ENCODE measurements at regions not wholly inside any gene's neighbourhood (a gene's known extent, or its start where the extent isn't known, plus 50 kb on each side); places are given as distances from the start of the nearest gene placed in this dataset.

DNA sequence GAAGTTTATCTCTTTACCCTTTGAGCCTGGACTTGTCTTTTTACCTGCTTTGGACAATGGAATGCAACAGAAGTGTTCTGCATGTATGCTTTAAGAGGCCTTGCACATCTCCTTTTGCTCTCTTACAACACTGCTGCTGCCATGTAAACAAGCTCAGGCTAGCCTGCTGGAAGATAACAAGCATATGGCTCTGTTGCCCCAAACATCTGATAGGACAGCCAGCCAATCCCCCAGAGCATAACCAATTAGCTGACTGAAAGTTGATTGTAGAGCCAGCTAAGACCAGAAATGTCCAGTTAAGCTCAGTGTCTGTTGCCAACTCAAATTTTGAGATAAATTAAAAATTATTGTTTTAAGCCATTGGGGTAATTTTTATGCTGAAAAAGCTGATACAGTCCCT is 510.6 kb upstream of the CNKSR2 start:
- DNase-seq (ENCODE audit: low read depth) = no peak

DNA sequence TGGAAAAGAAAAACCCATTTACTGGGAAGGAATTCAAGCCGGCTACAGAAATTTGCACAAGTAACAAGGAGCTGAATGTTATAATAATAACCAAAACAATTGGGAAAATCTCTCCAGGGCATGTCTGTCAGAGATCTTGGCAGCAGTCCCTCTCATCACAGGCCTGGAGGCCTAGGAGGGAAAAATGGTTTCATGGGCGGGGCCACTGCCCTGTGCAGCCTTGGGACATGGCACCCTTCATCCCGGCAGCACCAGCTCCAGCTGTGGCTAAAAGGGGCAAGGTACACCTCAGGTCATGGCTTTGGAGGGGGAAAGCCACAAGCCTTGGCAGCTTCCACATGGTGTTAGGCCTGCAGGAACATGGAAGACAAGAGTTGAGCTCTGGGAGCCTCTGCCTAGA is 513.1 kb upstream of the CNKSR2 start:
- DNase-seq (ENCODE audit: low read depth) = no peak

DNA sequence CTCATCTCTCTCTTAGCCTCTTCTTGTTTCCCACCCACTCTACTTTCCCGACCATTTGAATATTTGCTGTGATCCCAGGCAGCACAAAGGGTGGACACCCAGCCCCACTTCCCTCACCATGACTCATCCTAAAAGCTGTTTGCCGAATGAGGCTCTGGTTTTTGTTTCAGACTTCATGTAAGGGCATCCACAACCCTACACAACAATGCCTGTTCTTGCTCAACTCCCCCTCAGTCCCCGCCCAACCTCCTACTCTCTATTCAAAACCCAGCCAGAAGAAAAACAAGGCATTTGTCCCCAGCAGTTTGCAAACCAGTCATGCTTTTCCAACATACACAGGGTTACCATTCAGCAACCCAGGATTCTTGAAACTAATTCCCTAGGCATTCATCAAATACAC is 516.5 kb upstream of the CNKSR2 start:
- DNase-seq (ENCODE audit: low read depth) = no peak

DNA sequence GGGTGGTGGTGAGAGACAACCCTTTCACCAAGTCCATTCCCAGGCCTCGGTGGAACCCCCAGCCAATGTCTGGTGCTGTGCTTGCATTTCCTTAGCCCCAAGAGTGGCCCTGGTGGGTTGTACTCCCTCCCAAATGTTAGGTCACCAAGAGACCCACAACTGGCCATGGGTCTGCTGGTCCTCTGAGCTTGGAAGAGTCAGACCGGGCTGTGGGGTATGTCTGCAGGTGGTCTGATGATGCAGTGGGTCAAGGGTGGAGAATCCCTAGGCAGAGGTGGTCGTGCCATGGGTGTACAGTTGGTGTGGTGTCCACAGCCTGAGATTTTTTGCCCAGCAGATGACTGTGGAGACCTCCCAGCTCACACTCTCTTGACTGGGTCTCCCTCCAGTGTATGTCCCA is 535.7 kb upstream of the CNKSR2 start:
- no peak for DNase-seq (ENCODE audit: low read depth)

DNA sequence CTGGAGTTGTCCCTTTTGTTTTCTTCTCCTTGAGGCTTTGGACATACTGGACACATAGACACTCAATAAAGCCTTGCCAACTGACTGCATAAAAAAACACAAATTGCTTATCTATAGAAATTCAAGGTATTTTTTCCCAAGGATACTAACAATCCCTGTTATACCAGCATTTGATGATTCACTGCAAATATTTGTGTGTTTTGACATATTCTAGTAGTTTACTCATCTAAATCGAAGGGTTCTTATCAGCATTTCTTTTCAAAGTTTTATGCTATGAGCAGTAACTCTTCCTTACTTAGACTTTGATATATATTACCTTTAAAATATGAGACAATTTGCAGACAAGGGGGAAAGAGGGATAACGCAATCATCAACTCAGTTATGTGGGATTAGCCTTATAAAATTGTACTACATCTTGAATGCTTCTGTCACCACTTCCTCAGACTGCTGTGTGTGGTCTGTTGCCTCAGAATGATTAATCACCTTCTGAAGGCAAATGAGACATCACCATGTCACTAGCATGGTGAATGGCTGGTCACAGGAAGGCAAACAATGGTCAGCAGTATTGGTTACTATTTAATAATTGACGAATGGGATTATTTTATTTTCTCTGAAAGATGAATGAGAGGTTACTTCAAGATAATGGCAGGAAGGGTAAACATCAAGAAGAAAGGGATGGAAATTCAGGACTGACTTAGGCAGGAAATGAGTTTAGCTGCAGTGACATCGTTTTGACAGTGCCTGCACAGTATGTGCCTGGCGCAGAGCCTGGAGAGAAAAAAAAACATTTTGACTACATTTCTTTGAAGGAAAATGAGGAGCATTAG is 544.3 kb upstream of the CNKSR2 start:
- no peak for DNase-seq (ENCODE audit: low read depth)

DNA sequence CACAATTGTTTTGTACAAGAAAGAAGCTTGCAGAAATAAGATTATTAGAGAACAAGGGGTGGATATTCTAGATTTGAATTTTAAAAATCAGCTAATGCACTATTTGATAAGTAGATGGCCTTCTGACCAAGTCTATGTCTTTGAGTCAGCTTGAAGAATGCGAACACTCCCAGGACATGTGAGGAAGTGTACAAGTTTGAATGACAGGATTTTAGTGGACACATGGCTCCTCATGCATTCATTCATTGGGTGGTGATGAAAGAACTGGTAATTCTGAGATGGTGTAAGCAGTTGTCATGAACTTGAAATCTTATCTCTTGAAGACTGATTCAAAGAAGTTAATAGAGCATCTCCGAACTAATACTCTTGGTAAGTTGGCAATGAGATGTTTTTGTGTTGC is 548.2 kb upstream of the CNKSR2 start:
- DNase-seq (ENCODE audit: low read depth) = no peak

DNA sequence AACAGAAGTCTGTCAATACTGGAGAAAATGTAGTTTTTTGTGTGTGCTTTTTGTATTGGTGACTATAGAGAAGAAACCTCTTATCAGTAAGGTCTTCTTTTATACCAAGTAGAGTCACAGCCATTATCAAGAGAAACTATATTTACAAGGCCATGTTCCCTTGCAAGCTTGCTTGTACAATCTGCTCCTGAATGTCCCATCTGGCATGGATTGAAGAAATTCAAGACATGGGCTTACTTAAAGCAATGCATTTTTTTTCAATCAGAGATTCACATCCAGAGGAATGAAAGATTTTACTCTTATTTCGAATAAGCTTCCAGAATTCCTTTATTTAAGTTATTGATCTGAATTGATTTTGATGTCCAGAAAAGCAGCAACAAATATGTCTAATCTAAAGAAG is 537.3 kb upstream of the RPS6KA3 start:
- DNase-seq (ENCODE audit: low read depth) = no peak

DNA sequence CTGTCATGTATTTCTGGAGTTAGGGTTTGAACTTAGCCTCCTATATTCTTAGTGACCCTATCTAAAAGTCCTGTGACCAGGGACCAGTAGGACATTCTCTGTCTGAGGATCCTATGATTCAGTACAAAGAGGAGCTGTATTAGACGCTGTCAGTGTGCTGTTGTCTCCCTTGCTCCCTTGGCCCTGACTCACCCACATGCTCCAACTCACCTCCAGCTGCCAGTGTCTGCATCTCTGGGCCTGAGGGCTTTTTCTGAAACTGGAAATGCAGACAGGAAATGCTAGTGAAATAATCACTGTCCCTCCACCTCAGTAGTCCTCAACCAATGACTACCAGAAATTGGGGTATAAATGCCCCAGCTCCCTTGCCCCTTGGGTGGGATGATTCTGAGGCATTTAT is 535.3 kb upstream of the RPS6KA3 start:
- DNase-seq (ENCODE audit: low read depth) = no peak

DNA sequence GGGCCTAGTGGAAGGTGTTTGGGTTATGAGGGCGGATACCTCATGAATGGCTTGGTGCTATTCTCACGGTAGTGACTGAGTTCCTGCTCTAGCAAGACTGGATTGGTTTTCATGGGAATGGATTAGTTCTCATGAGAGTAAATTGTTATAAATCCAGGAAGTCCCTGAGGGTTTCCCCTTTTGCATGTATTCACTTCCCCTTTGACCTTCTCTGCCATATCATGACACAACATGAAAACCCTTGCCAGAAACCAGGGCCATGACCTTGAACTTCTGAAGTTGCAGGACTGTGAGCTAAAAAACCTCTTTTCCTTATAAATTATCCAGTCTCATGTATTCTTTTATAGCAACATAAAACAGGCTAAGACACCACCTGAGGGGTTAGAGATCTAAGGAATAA is 529.7 kb upstream of the RPS6KA3 start:
- DNase-seq (ENCODE audit: low read depth) = no peak

DNA sequence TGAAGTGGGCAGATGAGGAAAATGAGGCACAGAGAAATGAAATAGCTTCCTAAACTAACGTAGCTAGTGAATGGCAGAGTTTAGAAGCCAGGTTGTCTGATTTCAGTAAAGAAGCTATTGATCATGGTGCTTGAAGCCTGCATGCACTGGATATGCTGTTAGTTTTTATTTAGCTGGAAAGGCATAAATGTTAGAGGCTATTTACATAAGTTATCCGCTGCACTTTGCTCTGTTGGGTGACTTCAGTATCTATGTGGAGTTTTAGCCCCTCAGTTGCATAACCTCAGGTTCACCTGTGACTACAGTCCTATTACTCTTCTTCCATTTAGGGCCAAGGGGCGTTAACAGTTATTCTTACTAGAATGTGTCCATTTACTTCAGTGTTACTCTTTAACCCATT is 522.4 kb upstream of the RPS6KA3 start:
- no peak for DNase-seq (ENCODE audit: low read depth)

DNA sequence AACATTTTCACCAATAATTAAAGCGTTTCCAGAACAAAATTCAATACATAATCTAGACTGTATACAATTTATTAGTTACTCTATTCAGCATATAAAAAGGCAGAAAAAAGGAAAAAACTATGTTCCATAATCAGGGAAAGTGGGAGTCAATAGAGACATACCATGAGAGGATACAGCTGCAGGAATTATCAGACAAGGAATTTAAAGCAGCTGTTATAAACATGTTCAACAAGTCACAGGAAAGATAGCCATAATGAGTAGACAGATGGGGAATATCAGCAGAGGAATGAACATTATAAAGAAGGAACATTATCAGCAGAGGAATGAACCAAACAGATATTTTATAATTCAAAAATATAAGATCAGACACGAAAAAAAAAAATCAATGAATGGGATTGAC is 500.6 kb upstream of the RPS6KA3 start:
- no peak for DNase-seq (ENCODE audit: low read depth)

DNA sequence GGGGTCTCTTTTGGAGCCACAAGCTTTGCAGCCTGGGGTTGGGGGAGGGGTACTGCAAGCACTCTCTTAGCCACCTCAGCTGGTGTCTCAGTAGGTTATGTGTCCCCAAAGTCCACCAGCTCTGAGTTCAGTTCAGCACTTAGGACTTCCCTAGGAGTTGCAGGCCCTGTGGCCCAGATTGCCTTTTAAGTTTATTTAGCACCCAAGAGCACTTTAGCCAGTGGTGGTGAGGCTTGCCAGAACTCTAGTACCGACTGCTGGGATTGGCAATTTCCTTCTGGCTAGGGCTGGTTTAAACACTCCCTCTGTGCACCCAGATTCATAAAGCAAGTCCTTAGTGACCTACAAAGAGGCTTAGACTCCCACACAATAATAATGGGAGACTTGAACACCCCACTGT is 489.9 kb upstream of the RPS6KA3 start:
- no peak for DNase-seq (ENCODE audit: low read depth)

DNA sequence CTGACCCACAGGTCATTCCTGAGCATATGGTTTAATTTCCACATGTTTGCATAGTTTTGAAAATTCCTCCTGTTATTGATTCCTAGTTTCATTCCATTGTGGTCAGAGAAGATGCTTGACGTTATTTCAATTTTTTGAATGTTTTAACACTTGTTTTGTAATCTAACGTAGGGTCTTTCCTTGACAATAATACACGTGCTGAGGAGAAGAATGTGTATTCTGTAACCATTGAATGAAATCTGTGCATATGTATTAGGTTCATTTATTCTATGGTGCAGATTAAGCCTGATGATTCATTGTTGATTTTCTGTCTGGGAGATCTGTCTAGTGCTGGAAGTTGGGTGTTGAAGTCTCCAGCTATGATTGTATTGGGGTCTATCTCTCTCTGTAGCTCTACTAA is 486.4 kb upstream of the RPS6KA3 start:
- DNase-seq (ENCODE audit: low read depth) = no peak

DNA sequence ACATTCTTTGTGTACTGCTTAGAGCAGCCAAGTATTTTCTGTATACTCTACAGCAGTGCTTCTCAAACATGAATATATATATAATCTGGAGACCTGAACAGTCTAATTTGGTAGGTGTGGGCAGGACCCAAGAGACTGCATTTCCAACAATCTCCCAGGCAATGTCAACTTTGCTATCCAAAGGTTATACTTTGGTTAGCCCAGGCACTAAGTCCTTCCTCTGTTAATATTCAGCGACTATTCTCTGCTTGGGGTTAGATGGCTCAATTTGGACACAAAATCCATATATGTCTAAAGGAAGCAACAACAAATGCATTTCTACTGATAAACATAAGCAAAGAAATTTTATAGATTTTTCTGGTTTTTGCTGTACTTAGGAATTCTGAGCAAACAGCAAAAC is 480.0 kb upstream of the RPS6KA3 start:
- DNase-seq (ENCODE audit: low read depth) = no peak

DNA sequence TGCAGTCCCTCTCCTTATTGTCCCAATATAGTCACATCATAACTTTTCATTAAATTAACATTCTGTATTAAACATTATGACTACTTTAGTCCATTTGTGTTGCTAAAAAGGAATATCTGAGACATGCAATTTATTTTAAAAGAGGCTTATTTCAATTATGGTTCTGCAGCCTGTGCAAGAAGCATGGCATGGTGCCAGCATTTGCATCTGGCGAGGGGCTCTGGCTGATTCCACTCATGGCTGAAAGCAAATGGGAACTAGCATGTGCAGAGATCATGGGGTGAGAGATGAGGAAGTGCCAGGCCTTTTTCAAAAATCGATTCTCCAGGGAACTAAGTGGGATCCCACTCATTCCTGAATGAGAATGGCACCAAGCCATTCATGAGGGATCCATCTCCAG is 476.3 kb upstream of the RPS6KA3 start:
- no peak for DNase-seq (ENCODE audit: low read depth)

DNA sequence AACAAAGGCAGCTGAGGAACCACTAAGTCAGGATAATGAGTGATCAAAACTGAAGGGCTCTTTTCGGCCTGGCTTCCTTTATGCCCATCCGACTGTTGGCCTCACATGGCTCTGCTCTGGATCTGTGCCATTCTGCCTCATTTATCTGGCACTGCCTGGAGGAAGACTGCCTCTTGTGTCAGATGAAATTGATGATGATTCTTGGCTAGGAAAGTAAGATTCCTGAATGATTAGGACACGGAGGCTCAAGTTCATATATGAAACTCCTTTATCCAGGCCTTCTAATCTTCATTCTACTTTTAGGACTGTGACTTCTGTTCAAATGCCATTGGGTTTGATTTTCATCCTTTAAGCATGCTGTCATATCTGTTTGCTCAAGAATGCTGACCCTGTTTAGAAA is 475.4 kb upstream of the RPS6KA3 start:
- DNase-seq (ENCODE audit: low read depth) = no peak

DNA sequence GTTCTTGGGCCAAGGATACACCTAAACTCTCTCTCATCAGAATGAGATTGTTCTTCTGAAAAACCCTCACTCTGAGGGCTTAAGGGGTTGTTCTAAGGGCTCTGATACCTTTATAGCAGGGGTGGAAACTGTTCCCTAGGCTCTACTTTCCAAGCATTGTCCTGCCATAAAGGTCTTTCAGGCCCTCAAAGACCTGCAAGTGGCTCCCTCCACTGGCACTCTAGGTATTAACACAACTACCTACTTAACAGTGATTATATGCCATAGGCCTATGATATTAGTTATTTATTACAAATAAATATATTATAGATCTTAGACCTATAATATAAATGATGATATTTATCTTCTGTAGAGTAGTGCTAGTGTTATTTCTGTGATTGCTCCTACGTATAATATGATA is 473.7 kb upstream of the RPS6KA3 start:
- DNase-seq (ENCODE audit: low read depth) = no peak

DNA sequence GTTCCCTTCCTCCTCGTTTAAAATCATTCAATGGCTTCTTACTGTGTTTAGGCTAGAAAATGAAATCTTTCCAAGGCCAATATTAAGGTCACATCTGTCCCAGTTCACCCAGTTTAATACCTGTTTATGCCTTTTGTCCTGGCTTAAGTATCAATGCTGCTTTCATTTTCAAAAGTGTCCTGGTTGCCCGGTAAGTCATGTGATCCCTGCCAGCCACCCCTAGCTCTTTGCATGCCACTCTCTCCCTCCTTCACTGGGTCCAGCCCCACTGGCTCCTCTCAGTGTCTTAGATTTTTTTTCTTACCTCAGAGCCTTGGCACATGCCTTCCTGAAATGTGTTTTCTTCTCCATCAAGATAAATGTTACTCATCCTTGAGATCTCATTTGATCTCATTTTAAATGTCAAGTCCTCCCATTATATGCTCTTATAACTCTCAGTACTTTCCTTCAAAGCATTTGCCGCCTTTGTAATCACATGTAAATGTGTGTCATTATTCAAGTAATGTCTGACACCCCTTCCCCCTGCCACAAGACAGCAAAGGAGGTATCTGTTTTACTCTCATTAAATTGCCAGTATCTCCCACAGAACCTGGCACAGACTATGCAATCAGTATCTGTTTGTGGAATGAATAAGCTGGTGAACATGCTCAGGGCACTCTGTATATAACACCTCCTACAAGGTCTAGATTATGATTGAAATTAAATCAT is 472.5 kb upstream of the RPS6KA3 start:
- no peak for DNase-seq (ENCODE audit: low read depth)

DNA sequence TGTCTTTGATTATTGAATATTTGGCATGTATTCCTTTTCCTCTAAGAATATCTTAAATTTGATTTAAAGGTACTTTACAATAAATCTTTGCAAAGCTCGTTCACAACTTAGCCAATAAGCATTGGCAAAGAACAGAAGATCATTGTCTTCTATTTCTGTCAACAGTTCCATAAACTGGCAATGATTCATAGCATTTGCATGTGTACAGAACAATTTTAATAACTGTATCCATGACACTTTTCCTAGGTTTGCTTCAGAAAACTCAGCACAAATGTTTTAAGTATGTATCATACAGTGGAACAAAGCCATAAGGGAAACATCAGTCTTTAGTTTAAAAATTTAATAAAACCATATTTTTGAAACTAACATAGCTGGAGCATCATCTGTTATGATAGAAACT is 462.7 kb upstream of the RPS6KA3 start:
- DNase-seq (ENCODE audit: low read depth) = no peak

DNA sequence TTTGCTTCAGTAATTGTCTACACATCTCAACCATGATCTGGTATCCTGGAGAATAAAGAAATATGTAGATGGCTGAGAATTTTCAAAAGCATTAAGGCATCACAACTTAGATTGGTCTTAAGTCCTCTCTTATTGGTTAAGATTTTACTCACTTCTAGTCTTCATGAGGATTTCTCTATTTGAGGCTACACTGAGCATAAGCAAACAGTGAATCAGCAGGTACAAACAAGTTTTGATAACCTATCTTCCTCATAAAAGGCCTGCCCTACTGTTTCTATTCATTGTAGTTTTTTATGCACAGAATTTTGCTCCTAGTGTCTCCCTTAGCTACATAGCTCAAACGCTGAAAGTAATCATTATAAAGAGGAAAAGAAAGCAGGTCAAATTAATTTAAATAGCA is 460.7 kb upstream of the RPS6KA3 start:
- no peak for DNase-seq (ENCODE audit: low read depth)

DNA sequence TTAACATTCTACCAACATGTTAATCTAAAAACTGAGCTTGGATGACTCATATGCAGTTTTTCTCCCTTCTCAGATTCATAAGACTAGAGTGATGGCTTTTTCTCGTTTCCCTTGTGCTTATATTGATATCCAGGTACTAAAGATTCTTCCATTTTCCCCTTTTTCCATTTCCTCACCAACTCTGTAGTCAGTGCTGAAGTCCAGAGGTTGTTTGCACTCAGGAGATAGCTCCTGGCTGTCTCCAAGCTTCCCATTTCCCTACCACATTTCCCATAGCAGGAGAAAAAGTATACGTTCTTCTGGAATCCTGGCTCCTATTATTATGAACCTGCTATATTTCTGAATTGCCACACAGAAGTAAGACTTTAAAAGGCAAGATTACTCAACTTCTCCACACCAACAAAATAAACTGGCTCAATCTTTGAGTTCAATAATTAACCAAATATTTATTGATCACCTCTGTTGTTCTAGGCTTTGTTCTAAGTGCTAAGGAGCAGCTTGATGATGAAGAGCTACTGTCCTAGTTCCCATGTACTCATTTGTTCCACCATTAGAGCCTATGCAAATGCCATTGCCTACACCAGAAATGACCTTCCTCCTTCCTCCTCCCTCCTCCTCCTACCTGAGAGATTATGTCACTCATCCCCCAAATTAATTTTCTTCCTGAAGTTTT is 454.4 kb upstream of the RPS6KA3 start:
- DNase-seq (ENCODE audit: low read depth) = no peak

DNA sequence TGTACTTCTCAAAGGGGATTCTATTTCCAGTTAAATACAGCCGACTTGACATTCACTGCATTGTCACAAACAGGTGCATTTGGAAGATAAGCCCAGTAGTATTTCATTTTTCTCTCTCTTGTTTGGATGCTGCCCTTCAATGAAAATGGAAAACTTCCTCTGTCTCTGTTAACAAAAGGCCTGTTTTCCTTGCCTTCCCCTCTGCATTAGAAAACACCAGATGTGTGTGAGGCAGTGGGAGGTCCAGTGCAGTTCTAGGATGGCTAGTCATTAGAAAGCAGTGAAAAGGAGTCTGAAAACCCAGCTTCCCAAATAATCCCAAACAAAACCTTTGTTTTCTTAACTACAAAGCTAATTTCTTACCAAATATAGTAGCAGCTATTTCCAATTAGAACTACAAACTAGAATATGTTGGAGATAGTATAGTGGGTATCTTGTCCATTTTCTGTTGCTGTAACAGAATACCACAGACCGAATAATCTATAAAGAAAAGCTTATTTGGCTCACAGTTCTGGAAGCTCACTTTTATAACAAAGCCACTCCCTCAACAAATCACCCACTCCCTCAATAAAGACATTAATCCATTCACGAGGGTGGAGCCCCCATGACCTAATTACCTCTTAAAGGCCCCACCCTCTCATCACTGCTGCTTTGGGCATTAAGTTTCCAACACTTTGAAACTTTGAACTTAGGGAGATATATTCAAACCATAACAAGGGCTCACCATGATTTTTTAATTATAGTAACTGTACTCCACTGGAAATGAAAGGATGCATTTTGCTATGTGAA is 452.1 kb upstream of the RPS6KA3 start:
- DNase-seq (ENCODE audit: low read depth) = no peak

DNA sequence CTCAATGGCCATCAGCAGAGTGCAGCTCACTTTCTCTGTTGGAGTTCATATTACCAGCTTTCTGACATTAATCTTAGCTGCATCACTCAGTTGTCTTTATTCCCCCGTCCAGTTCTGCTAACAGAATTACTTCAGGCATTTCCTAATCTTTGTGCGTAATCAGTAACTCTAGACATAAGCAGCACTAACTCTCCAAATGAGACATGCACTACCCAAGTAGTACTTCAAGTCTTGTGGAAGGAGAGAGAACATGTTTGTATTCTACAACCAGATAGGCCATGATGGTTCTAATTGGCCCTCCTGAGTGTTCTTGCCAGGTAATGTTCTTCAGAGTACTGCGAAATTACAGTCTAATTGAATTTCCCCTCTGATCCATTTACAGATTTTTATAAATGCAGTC is 448.5 kb upstream of the RPS6KA3 start:
- DNase-seq (ENCODE audit: low read depth) = no peak

All from T-helper 22 cell (primary cell).